ENCODE measurements at regions not wholly inside any gene's neighbourhood (a gene's known extent, or its start where the extent isn't known, plus 50 kb on each side); places are given as distances from the start of the nearest gene placed in this dataset.

GRCh38 chr9:81522716-81523551 lies 166.4 kb downstream of the TLE1 start:
- TF ChIP-seq CTCF (conservative IDR thresholded peaks at IDR 0.05 in 1 of 2, IDR thresholded peaks at IDR 0.05 in 1 of 2; ENCODE audit: extremely low read depth in 1 of 2, insufficient read depth in 1 of 2, low read depth in 1 of 2, low read length in 2 of 2), result peak; percentile 70 to 74
- no peak for TF ChIP-seq EZH2 (IDR thresholded peaks at IDR 0.05; ENCODE audit: borderline replicate concordance, low read length)

Data from mammary epithelial cell (primary cell).